ENCODE measurements at regions not wholly inside any gene's neighbourhood (a gene's known extent, or its start where the extent isn't known, plus 50 kb on each side); places are given as distances from the start of the nearest gene placed in this dataset.

GRCh38 chr5:17336054-17336453 lies 118.6 kb downstream of the BASP1 start:
- Histone ChIP-seq H3K4me3 (no peak overlapping the region), H3K4me1 (replicated peaks in 1 of 2; ENCODE audit: control insufficient read depth in 2 of 2, insufficient read depth in 2 of 2, low read length in 2 of 2) (no peaks in the 10 kb centered on the region), H3K36me3 (ENCODE audit: control insufficient read depth, insufficient read depth, low read length) (no peaks in the 10 kb centered on the region), H3K9me3 (replicated peaks; ENCODE audit: control insufficient read depth, insufficient read depth, low read depth, low read length) (no peaks in the 10 kb centered on the region), H3K9me1 (ENCODE audit: control insufficient read depth, insufficient read depth, low read length) (no peaks in the 10 kb centered on the region), H3K27ac (ENCODE audit: extremely low read depth, low read depth, low read length) (no peak overlapping the region), H3K27me3 (ENCODE audit: control insufficient read depth in 2 of 2, insufficient read depth in 2 of 2, low read length in 2 of 2) (no peaks in the 10 kb centered on the region), H2AFZ (ENCODE audit: low read depth, low read length) (no peak overlapping the region), H3K9ac (ENCODE audit: insufficient read depth in 1 of 2, low read depth in 2 of 2, low read length in 2 of 2) (no peak overlapping the region), H3K79me2 (ENCODE audit: control insufficient read depth, insufficient read depth, low read length) (no peaks in the 10 kb centered on the region), H4K20me1 (replicated peaks; ENCODE audit: control insufficient read depth, insufficient read depth, low read length) (no peaks in the 10 kb centered on the region), H3K4me2 (ENCODE audit: insufficient read depth, low read length) (no peak overlapping the region)
- BruUV-seq (replicated peaks), result no TSS peak
- in situ Hi-C loops (cut with MboI), result no loop called here
- ChIA-PET POLR2A (no interaction called here), CTCF (ENCODE audit: low intra/inter-chr PET ratio) (no interaction called here)
- FAIRE-seq, result no peak
- 0% methylated on average over 1 of the region's 1 CpG for WGBS (ENCODE audit: insufficient coverage, low coverage, missing lambda C conversion rate)
- no peak for ATAC-seq
- no peak for DNase-seq (ENCODE audit: extremely low read depth in 1 of 4, low spot score in 3 of 4)
- intact Hi-C loops (cut with micrococcal nuclease), result no loop called here
- TF ChIP-seq LARP7 (IDR thresholded peaks at IDR 0.05) (no peak), MAX (CRISPR knock-in tag; IDR thresholded peaks at IDR 0.05) (no peak), POLR3A (IDR thresholded peaks at IDR 0.05; ENCODE audit: borderline replicate concordance, extremely low read depth, insufficient read depth, insufficient read length) (no peak), MEIS2 (IDR thresholded peaks at IDR 0.05; ENCODE audit: partially characterized antibody) (no peak), ATF3 (IDR thresholded peaks at IDR 0.05) (no peak), ATF3 (CRISPR knock-in tag; conservative IDR thresholded peaks at IDR 0.05) (no peak), KLF6 (CRISPR knock-in tag; IDR thresholded peaks at IDR 0.05; ENCODE audit: borderline replicate concordance) (no peak), ZNF280A (IDR thresholded peaks at IDR 0.05; ENCODE audit: low read depth, partially characterized antibody) (no peak), THRAP3 (IDR thresholded peaks at IDR 0.05; ENCODE audit: borderline replicate concordance) (no peak), ATF6 (CRISPR knock-in tag; IDR thresholded peaks at IDR 0.05) (no peak), KLF10 (CRISPR knock-in tag; IDR thresholded peaks at IDR 0.05) (no peak), POLR2B (IDR thresholded peaks at IDR 0.05; ENCODE audit: low read depth, partially characterized antibody) (no peak), FOXM1 (IDR thresholded peaks at IDR 0.05; ENCODE audit: low read depth) (no peak), FOXM1 (CRISPR knock-in tag; IDR thresholded peaks at IDR 0.05; ENCODE audit: low read depth) (no peak), CC2D1A (IDR thresholded peaks at IDR 0.05) (no peak), GABPB1 (CRISPR knock-in tag; IDR thresholded peaks at IDR 0.05) (no peak), RUNX1 (IDR thresholded peaks at IDR 0.05; ENCODE audit: low read depth) (no peak), BHLHE40 (IDR thresholded peaks at IDR 0.05; ENCODE audit: low read length) (no peak), SIN3A (IDR thresholded peaks at IDR 0.05; ENCODE audit: borderline replicate concordance in 2 of 2, control insufficient read depth in 1 of 2, low read depth in 2 of 2, low read length in 2 of 2) (no peak), ZNF224 (CRISPR knock-in tag; IDR thresholded peaks at IDR 0.05) (no peak), RBFOX2 (IDR thresholded peaks at IDR 0.05; ENCODE audit: low read depth, low read length) (no peak)

All from K562 (cell line).